SK-N-SH (cell line): ENCODE measurements at regions not wholly inside any gene's neighbourhood (a gene's known extent, or its start where the extent isn't known, plus 50 kb on each side); places are given as distances from the start of the nearest gene placed in this dataset.

Experiments used
- CTCF ChIP-seq: fragments of 200-600 bp; sonication (generic); IDR thresholded peaks from 2 replicates; pipeline ENCODE4 v1.6.1; 2017; ENCODE audit warnings: antibody characterized with exemption, mild to moderate bottlenecking, moderate library complexity
- EZH2phosphoT487 ChIP-seq: fragments of 200-600 bp; sonication (generic); IDR thresholded peaks from 2 replicates; pipeline ENCODE4 v1.6.1; 2017; ENCODE audit warnings: low read depth, mixed run types, mild to moderate bottlenecking, antibody characterized with exemption, moderate library complexity, borderline replicate concordance
- GABPA ChIP-seq: IDR thresholded peaks from 2 replicates; pipeline ENCODE4 v1.4.0; 2012; ENCODE audit warnings: low read depth, mild to moderate bottlenecking
- MXI1 ChIP-seq: IDR thresholded peaks from 2 replicates; pipeline ENCODE4 v1.6.1; 2012; ENCODE audit warnings: mild to moderate bottlenecking, low read depth, low read length, improper control_type of control experiment
- PBX3 ChIP-seq: IDR thresholded peaks from 2 replicates; pipeline ENCODE4; 2012
- SIN3A ChIP-seq: IDR thresholded peaks from 2 replicates; pipeline ENCODE4 v1.6.1; 2012; ENCODE audit warnings: low read depth, mild to moderate bottlenecking, low read length, moderate library complexity, borderline replicate concordance
- TAF1 ChIP-seq: IDR thresholded peaks from 2 replicates; pipeline ENCODE4 v1.6.1; 2012; ENCODE audit warnings: low read depth, mild to moderate bottlenecking, low read length, moderate library complexity, borderline replicate concordance
- TEAD4 ChIP-seq: IDR thresholded peaks from 2 replicates; pipeline ENCODE4 v1.4.0; 2012; ENCODE audit warnings: mild to moderate bottlenecking, borderline replicate concordance; ENCODE audit not compliant: insufficient read depth
- USF2 ChIP-seq: fragments of 150-350 bp; IDR thresholded peaks from 2 replicates; pipeline ENCODE4 v1.6.1; 2017; ENCODE audit warnings: antibody characterized with exemption, low read length, low read depth, borderline replicate concordance
- TF ChIP-seq, protein P1 (sequence below): fragments of 150-350 bp; IDR thresholded peaks from 2 replicates; pipeline ENCODE4 v1.6.1; 2016; ENCODE audit warnings: mild to moderate bottlenecking, low read depth, low read length

DNA sequence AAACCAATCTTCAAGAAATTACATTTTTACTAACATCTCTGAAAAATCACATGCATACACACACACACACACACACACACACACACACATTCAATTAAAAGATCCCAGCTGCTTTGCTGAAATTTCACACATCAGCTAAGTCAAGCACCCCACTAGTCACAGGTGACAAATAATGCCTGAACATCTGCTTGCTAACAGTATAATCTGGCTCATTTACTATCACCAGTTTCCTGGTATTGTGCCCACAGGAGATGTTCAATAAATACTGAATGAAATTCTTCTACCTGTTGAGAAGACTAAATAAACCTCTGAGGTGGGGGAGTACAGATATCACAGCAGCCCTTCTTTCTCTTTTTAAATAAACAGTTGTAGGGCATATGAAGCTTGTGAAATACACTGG lies 994.0 kb downstream of the ARAP2 start:
- no peak for TF ChIP-seq GABPA
- TF ChIP-seq CTCF: no peak
- TF ChIP-seq USF2: no peak
- TF ChIP-seq SIN3A: no peak
- TF ChIP-seq PBX3: no peak
- no peak for TF ChIP-seq EZH2phosphoT487
- TF ChIP-seq TAF1: no peak
- TF ChIP-seq TEAD4: no peak
- TF ChIP-seq, protein P1, sequence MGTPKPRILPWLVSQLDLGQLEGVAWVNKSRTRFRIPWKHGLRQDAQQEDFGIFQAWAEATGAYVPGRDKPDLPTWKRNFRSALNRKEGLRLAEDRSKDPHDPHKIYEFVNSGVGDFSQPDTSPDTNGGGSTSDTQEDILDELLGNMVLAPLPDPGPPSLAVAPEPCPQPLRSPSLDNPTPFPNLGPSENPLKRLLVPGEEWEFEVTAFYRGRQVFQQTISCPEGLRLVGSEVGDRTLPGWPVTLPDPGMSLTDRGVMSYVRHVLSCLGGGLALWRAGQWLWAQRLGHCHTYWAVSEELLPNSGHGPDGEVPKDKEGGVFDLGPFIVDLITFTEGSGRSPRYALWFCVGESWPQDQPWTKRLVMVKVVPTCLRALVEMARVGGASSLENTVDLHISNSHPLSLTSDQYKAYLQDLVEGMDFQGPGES: no peak
- no peak for TF ChIP-seq MXI1
